ENCODE measurements at regions not wholly inside any gene's neighbourhood (a gene's known extent, or its start where the extent isn't known, plus 50 kb on each side); places are given as distances from the start of the nearest gene placed in this dataset.

GRCh38 chr15:61522411-61522810 lies 293.3 kb upstream of the RORA start:
- no peak for DNase-seq

- no peak for DNase-seq
Observed at GRCh38 chr15:61521953-61522352, 292.9 kb upstream of the RORA start.

DNA sequence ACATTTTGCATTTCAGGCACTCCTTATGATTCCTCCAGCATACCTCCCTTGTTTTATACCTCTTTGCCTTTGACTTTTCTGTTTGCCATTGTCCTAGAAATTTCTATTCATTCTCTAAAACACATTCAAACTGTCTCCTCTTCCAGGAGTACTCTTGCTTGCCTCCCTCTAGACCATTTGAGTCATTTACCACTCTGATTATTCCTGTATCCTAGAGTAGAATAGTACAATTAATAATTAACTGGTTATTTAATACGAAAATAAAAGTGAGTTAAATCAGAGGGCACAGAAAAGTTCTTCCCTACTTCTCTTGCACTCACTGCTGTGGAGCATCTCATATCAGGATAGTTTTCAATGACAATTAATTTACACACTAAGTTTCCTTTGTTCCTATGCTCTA lies 290.2 kb upstream of the RORA start:
- no peak for DNase-seq

- no peak for DNase-seq
Observed at GRCh38 chr15:61518191-61518950, 289.3 kb upstream of the RORA start.

- DNase-seq: no peak
Observed at GRCh38 chr15:61517776-61518175, 288.7 kb upstream of the RORA start.

DNA sequence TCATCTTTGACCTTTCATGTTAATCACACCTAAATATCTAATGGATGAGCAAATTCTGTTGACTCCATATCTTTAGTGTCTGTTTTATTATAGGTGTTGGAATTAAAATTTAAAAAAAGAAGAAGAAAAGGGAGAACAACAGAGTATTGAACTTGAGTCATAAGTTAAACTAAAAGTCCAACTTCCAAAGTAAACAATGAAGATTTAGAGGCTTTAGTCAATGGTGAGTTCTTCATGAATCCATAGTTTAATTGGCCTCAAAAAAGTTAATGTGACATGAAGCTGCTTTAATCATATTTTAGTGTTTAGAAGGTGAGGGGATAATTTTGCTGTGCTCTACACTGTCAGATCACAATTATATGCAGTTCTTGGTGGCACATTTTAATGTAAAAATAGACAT lies 288.2 kb upstream of the RORA start:
- no peak for DNase-seq

GRCh38 chr15:61511756-61512155 lies 282.7 kb upstream of the RORA start:
- DNase-seq: no peak

DNA sequence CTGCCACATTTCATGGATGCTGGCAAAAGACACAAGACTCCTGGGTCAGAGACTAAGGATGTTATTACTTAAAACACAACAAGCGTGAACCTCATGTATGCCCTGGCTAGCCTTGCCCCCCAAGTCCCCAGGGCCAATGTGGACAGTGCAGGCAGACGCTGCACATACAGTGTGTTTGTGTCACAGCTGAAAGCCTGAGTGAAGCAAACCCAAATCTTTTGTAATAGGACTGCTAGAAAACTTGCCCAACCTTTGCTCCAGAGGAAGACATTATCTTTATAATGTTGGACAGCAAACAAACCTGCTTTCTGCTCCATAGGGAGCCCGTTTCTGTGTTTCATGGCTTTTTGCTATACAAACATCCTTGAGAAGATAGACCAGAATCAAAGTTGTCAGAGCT lies 282.0 kb upstream of the RORA start:
- no peak for DNase-seq

- no peak for DNase-seq
Observed at GRCh38 chr15:61509327-61509840, 280.3 kb upstream of the RORA start.

DNA sequence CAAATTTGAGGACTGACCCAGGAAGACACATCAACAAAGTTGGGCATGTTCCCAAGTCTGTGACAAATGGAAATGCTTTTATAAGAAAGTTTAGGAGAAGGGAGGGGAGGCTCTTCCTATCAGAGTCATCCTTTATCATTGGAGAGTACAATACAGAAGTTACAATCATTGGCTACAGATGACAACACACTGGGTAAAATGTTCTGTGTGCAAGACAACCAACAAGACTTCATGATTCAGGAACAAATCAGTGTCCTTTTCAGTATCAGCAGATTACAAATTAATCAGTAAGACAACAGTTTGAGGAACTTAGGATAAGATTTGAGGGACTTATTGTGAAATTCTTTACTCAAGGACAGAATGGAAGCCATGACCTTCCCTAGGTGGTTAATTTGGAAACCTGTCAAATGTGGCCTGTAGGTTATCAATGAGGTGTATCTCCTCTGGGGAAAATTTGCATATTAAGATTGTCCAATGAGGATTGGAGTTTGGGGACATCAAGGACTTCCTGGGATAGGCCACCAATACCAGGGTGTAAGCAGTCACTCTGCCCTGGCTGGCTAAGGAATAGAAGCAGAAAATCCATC lies 274.4 kb upstream of the RORA start:
- no peak for DNase-seq

GRCh38 chr15:61501815-61502389 lies 272.8 kb upstream of the RORA start:
- DNase-seq: no peak

DNA sequence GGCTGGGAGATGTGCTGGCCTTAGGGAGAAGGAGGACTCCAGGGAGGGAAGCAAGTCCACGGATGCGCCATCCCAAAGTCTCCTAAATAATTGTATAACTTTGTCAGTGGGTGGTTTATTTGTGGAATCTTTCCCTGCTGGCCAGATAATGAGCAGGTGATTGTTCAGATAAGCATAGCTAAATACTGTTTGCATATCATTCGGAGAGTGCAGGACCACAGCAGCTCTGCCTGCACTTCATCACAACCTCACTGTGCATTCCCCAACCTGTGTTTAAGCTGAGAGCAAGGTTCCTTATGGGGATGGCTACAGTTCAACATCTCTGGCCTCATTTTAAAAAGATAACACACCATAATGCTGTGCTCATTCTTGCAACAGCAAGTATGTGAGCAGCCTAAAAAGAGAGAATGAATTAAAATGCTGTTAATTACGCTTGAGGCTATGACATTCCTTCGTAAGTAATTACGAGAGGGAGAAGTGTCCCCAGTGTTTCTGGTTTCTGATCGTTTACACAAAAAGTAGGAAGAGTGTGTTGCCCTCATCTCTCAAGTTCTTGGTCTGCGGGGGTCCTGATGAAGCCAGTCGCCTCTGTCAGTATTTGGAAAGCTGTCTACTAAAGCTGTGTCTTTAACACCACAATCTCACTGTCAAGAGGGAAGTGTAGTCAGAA lies 272.0 kb upstream of the RORA start:
- no peak for DNase-seq

DNA sequence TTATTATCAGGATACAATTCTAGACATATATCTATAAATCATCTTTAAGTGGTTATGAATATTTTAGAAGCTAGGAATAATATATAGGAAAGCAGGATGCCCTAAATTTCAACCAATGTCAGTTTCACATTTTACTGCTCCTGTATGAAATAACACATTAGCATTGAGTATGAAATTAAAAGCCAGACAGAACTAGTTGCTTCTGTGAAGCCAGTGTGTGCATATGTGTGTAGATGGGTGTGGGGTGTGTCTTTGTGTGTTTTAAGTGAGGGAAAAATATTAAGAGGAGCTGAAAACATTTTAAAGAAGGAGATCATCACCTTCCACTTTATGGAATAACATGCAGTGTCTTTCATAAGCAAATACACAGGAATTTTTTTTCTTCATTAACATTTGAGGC lies 271.4 kb upstream of the RORA start:
- DNase-seq: no peak

GRCh38 chr15:61499376-61499775 lies 270.3 kb upstream of the RORA start:
- DNase-seq: no peak

- no peak for DNase-seq
Observed at GRCh38 chr15:61489571-61489970, 260.5 kb upstream of the RORA start.

DNA sequence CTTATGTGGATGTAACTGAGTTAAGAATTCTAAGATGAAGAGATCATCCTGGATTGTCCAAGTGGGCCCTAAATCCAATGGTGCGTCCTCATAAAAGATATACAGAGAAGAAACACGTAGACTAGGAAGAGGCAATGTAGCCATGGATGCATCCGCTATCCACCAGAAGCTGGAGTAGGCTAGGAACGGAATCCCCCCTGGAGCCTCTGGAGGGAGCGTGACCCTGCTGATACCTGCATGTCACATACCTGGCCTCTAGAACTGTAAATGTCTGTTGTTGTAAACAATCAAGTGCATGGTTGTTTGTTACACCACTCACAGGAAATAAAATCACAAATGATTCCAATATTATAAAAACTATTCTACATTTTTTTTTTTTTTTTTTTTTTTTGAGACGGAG lies 254.5 kb upstream of the RORA start:
- no peak for DNase-seq

GRCh38 chr15:61481886-61482285 lies 252.8 kb upstream of the RORA start:
- DNase-seq: no peak

- no peak for DNase-seq
Observed at GRCh38 chr15:61480863-61481262, 251.8 kb upstream of the RORA start.

GRCh38 chr15:61480295-61480694 lies 251.2 kb upstream of the RORA start:
- no peak for DNase-seq

GRCh38 chr15:61479613-61480012 lies 250.5 kb upstream of the RORA start:
- DNase-seq: no peak

DNA sequence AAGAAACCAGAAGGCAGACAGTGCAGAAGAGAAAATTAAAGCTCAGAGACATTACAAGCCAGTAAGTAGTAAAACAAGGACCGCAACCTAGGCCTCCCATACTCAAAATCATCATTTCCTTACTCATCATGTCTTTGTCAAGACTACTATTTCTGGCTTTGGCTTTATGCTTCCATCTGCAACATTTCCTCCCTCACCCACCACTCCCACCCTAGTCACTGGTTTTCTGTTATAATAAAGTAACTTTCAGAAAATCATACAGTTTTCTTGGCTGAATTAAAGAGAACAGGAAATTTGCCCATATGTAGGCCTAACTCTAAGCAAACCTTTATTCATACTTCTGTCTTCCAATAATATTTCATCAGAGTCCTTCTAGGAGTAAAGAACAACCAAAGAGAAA lies 247.6 kb upstream of the RORA start:
- DNase-seq: no peak

GRCh38 chr15:61474796-61475195 lies 245.7 kb upstream of the RORA start:
- DNase-seq: no peak

GRCh38 chr15:61467823-61468222 lies 238.7 kb upstream of the RORA start:
- no peak for DNase-seq

All from NCI-H1930 (cell line).